Neural progenitor cell (in vitro differentiated cells): ENCODE measurements at regions not wholly inside any gene's neighbourhood (a gene's known extent, or its start where the extent isn't known, plus 50 kb on each side); places are given as distances from the start of the nearest gene placed in this dataset.

Source experiments
- CTCF ChIP-seq: fragments of 200-600 bp; sonication (generic); IDR thresholded peaks from 2 replicates; pipeline ENCODE4 v1.5.1; 2017; ENCODE audit warnings: antibody characterized with exemption, mild to moderate bottlenecking
- EZH2phosphoT487 ChIP-seq: fragments of 200-600 bp; sonication (generic); IDR thresholded peaks from 2 replicates; pipeline ENCODE4 v1.6.1; 2017; ENCODE audit warnings: antibody characterized with exemption

GRCh38 chr19:31548941-31549340, 199.7 kb upstream of the TSHZ3 start:
- peak; percentile 57 for TF ChIP-seq CTCF
- no peak for TF ChIP-seq EZH2phosphoT487
